Retina (tissue), 1 donor: ENCODE measurements at regions not wholly inside any gene's neighbourhood (a gene's known extent, or its start where the extent isn't known, plus 50 kb on each side); places are given as distances from the start of the nearest gene placed in this dataset.

ENCODE experiments used
- DNase-seq: peaks from one replicate; pipeline ENCODE4 v3.0.0-alpha.2; 2016

DNA sequence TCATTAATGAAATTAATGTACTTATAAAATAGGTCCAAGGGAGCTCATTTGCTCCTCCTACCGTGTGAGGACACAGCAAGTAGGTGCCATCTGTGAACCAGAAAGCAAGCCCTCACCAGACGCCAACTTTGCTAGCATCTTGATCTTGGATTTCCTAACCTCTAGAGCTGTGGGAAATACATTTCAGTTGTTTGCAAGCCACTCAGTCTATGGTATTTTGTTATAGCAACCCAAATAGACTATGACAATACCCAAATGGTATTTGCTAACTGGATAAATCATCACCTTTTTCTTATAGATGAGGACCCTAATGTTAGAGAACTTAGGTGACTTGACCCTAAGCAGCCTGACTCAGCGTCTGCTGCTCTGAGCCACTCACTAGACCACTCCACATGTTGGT, 379.6 kb downstream of the HRH4 start:
- no peak for DNase-seq

- no peak for DNase-seq
Measured at GRCh38 chr18:24840640-24841039, 380.2 kb downstream of the HRH4 start.

DNA sequence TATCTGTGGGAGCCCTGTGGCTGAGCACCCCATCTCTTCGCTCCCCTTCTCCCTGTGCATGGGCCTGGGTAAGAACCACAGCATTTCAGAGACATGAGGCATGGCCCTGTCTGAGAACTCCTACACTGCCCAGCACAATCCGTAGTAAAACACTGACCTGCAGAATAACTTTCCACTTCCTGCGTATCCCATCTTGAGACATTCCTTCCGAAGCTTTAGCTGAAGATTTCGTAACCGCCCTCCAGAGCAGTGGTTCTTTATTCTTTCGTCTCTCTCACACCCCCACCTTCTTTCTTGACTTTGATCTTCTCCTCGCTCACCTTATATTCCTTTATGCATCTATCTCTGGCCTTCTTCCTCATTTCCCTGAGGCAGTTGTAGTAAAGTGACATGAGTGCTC, 381.1 kb downstream of the HRH4 start:
- DNase-seq = no peak

GRCh38 chr18:24843123-24843522, 382.7 kb downstream of the HRH4 start:
- DNase-seq = no peak

DNA sequence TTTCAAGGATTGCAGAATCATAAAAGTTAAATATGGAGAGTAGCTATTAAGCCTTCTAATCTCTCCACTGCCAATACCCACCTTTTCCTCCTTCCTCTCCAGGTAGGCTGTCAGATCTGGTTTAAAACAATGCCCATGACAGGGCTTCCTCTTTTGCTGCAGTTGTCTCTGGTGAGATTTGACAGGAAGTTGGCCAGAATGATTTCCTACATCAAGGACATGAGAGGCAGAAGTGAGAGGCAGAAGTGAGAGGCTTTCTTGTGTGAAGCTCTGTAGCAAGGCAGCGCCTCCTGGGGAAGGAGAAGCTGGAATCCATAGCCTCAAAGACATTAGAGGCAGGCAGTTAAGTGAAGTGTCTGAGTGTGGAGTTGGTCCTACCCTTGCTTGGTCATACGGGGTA, 385.7 kb downstream of the HRH4 start:
- no peak for DNase-seq

DNA sequence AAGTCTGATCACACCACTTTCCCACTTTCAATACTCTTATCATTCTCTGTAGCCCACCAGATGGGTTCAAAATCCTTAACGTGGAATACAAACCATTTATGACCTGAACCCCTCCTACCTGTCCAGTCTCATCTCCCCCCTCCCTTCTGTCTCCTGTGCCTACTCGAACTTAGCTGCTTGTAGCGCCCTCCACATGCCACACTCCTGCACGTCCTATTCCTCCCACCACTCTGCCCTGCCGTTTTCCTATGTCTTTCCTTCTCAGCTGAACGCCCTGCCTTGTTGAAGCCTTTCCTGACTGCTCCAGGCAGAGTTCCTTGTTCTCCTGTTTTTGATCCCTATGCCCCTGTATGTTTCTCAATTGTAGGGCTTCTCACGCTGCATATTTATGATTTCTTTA, 390.1 kb downstream of the HRH4 start:
- DNase-seq = no peak

DNA sequence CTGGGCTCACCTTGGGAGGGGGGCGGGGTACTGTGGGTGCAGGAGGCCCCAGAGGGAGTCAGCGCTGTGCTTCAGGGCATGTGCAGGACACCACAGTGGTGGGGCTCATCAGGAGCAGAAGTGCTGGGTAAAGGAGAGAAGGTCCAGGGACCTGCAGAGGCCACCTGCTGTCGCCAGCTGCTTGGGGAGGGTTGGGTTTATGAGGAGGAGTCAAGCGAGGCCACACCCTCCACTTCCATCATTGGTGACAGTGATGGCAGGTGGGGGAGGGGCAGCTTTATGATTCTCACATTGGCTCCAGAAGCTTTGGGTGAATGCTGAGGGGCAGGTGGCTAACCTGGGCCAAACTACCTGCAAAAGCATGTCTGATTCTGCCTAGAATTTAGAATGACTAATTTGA, 392.6 kb downstream of the HRH4 start:
- no peak for DNase-seq

DNA sequence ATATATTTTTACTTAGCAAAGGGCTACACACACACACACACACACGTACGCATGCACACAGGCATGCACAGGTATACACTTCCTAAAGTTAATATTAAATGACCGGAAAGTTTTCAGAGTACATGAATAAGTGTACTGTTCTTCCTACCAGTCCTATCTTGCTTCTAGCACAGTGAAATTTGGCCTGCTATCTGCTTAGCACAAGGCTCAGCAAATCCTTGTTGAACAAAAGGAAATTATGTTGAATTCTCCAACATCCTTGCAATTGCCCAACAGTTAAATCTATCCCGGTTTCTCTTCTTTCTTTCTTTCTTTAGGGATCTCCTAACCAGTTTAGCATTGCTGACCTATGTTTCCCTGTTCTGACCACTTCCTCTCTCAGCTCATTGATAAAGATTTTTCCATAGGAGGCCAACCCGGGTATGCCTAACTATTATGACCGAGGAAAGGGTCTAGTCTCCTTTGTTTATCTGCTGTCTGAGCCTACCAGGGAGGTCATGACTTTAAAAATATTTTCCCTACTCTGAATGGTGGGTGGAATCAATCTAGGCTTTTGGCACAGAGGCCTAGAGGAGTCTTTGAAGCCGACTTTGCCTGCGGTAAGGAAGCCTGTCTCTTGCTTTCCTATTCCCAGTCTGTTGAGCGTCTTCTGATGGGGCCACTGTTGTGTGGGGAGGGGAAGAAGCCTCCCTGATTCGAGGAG, 400.7 kb downstream of the HRH4 start:
- peak; percentile 29 for DNase-seq

DNA sequence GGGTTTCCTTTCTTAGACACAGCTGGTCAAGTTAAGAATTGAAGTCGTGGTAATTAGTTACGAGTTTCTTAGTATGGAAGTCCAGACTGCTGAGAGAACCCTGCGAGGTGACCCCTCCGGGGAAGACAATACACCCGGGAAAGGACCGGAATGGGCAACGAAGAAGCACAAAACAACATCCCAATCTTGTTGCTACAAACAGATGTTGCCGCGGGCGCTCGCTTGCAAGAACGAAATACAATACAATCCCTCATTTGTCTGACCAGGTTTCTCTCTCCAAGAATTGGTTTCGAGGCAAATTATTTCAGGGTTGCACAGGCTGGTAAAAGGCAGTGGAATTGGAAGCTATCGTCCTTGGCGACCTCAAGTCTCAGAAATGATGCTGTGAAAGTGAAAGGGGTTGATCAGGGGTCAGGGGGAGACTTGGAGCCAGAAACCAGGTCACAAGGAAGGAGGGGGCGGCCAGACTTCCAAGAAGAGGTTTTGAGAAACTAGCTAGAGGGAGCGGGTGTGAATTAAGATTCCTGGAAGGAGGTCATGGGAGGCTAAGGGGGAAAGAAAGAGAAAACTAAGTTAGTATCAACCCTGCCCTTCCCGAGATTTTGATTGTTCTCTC, 401.9 kb downstream of the HRH4 start:
- peak; percentile 63 for DNase-seq

DNA sequence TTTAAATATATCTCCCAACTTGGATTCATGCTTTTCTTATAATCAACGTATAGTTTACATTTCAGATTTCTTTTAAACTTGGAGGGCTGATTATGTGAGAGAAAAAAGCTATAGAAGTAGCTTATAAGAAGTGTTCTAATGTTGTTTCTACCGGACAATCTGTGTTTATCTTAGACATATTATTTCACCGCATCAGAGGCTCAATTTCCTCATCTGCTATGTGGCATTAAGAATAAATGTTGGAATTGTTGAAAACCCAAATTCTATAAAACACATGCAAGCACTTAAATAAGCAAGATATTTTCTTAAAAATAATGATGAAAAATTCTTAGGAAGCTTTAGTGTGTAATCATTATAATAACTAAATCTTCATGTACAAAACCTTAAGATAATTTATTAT, 407.9 kb downstream of the HRH4 start:
- DNase-seq = no peak

- DNase-seq = no peak
Measured at GRCh38 chr18:24868760-24869237, 408.4 kb downstream of the HRH4 start.

GRCh38 chr18:24869285-24869684, 408.8 kb downstream of the HRH4 start:
- DNase-seq = no peak

GRCh38 chr18:24875286-24875685, 414.8 kb downstream of the HRH4 start:
- no peak for DNase-seq

- DNase-seq = no peak
Measured at GRCh38 chr18:24875777-24876176, 415.3 kb downstream of the HRH4 start.

GRCh38 chr18:24876266-24876665, 415.8 kb downstream of the HRH4 start:
- DNase-seq = no peak

DNA sequence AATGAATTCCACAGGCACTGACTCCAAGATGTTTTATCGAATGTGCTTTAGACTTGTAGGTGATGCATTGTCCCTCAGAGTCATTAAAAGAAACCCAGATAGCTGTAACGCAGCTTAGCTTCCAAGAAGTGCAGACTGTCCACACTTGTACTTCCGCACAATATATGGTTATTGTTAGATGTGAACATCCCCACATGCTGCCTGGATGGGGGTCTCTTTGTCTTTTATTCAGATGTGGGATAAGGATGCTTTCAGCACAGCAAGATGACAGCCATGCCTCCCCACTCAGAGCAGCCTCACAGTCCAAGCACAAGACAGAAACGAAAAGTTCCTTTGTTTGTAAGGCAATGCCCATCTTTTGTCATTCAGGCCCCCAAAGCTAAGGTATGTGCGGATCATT, 416.6 kb downstream of the HRH4 start:
- DNase-seq = peak; percentile 34

GRCh38 chr18:24877546-24877945, 417.1 kb downstream of the HRH4 start:
- DNase-seq = no peak

- DNase-seq = peak; percentile 49
Measured at GRCh38 chr18:24878289-24878688, 417.9 kb downstream of the HRH4 start.

DNA sequence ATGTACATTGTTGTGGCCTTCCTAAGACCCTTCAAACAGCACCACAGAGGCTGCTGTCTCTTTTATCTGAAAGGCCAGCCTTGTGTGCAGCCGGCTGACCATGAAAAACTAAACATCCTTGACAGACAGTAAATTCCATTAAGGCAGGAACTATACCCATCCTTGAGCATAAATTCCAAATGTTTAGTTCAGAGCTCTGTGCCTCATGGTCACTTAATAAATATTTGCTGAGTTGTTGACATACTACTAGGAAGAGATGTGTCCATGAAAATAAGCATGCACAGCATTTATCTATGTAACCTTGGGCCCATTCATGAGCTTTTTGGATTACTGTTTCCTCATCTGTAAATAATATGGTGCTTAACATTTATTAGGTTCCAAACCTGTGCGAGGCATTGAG, 424.8 kb downstream of the HRH4 start:
- DNase-seq = no peak

DNA sequence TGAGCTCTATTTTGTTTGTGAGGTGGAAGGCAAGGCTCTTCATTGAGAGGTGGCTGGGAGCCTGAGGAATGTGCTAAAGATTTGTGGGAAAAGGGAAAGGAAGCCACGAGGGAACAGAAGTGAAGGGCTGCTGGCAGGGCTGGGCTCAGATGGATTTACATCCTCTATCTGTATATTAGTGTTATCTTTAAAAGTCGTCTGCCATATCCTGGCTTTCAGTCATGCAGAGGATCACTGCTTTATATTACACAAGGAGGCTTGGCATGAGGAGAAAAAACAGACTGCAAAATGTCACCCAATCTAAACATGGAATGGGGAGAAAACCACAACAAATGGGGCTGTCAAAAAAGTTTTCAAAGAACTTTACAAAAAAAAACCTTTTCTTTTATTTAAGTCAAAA, 434.4 kb downstream of the HRH4 start:
- DNase-seq = no peak

DNA sequence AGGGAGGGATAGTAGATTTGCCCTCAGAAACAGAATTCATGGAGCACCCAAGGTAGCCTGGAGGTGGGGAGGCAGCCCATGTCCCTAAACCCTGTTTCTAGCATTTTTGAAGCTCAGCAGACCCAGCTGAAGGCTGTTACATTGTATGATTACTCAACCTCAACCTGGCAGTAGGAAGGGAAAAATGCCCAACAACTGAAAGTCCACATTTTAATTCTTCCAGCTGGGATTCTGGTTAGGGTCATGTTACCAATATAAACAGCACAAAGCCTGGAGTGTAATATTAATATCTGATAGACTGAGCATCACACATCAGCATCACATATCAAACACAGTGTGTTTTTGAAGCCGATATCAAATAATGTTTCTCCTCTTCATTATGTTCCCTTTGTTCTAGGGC, 437.0 kb downstream of the HRH4 start:
- DNase-seq = no peak

GRCh38 chr18:24910221-24910620, 441.7 kb downstream of the ZNF521 start:
- DNase-seq = no peak

DNA sequence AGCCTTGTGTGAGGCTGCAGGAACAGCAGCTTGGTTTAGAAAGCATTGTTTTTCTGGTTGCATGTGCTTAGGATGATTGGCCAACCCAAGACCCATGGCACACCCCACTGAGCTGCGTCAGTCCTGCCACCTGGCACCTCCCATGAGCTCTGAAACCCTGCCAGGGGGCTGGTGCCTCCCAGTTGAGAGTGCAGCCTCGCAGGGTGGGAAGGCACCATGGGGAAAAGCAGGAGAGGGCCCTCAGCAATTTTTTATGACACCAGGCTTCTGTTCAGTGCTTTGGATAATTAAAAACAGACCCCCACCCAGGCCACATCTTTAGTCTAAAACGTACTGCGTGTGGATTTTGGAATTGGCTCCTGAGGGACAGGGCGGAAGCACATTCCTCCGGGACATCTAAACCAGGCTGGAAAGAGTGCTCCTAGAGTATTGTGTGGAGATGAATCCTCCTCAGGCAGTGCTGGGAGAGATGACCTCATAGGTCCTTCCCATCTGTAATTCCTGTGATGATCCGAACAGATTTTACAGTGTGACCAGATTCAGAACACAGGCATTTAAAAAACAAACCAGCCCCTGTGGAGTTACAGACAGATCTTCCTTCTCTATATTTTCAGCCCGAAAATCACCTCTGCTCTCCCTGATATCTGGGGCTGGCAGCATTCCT, 438.3 kb downstream of the ZNF521 start:
- no peak for DNase-seq

DNA sequence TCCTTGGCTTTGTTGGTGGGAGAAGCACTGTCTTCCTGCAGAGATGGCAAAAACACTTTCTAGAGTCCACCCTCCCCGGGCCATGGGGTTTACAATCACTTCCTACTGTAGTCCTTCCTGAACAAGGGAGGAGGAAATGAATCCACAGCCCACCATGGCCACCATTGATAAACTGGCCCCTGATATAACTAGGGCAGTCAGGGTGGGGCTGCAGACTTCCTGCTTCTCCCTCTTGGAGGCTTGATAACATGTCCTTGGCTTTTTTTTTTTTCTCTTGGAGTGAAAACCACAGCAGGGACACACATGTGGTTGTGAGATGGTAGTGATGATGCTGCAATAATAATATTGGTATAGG, 437.8 kb downstream of the ZNF521 start:
- DNase-seq = no peak
